Right ventricle myocardium inferior (tissue), 1 donor: ENCODE measurements at regions not wholly inside any gene's neighbourhood (a gene's known extent, or its start where the extent isn't known, plus 50 kb on each side); places are given as distances from the start of the nearest gene placed in this dataset.
"Not testable (repeated sequence)": the region's sequence is repeated elsewhere in the genome, so short reads cannot be mapped to it uniquely, and the experiment has no call there.

Experiments used
- ATAC-seq: fragments of 200-7000 bp; cut with Tn5 transposase; one replicate; pipeline ENCODE4 v1.9.1; 2020; ENCODE audit warnings: mild to moderate bottlenecking, moderate library complexity
- DNase-seq: peaks from one replicate; pipeline ENCODE4 v3.0.0; 2021; ENCODE audit errors: missing footprints
- intact Hi-C: fragments of 100-400 bp; cut with DNase I; formaldehyde crosslinking; loops from one replicate; pipeline ENCODE4 v1.11.0; 2022
- donor health status: DM: no; HTN: yes; CAD: no; lungs with severe emphysema.

GRCh38 chr10:59470570-59470969, 108.2 kb upstream of the FAM13C start:
- no peak for ATAC-seq
- intact Hi-C loops, result no loop called here
- no peak for DNase-seq

- intact Hi-C loops, result loop anchor here (1.0 kb wide), 1 partner anchor 225 kb away; no protein-coding TSS in a partner anchor
- no peak for DNase-seq
Measured at GRCh38 chr10:59465088-59465487, 102.7 kb upstream of the FAM13C start.

GRCh38 chr10:59464483-59464882, 102.1 kb upstream of the FAM13C start:
- intact Hi-C loops, result no loop called here
- no peak for DNase-seq
- ATAC-seq, result no peak

More at GRCh38 chr10:59465088-59465487, 102.7 kb upstream of the FAM13C start:
- no peak for ATAC-seq

- intact Hi-C loops, result no loop called here
- no peak for ATAC-seq
- no peak for DNase-seq
Measured at GRCh38 chr10:59463909-59464308, 101.6 kb upstream of the FAM13C start.

- ATAC-seq (no peak), DNase-seq (no peak)
- intact Hi-C loops, result no loop called here
Measured at GRCh38 chr10:59460601-59461000, 98.3 kb upstream of the FAM13C start.

GRCh38 chr10:59456199-59456598, 93.8 kb upstream of the FAM13C start:
- intact Hi-C loops, result no loop called here
- no peak for ATAC-seq
- no peak for DNase-seq

GRCh38 chr10:59454171-59454919, 92.0 kb upstream of the FAM13C start:
- DNase-seq (no peak), ATAC-seq (no peak)
- intact Hi-C loops, result no loop called here

- no peak for ATAC-seq
- intact Hi-C loops, result no loop called here
- no peak for DNase-seq
Measured at GRCh38 chr10:59448616-59449015, 86.3 kb upstream of the FAM13C start.

- ATAC-seq, result no peak
- intact Hi-C loops, result no loop called here
- no peak for DNase-seq
Measured at GRCh38 chr10:59435707-59436106, 73.4 kb upstream of the FAM13C start.

GRCh38 chr10:59434463-59435321, 72.3 kb upstream of the FAM13C start:
- DNase-seq (no peak), ATAC-seq (no peak)
- intact Hi-C loops, result no loop called here

GRCh38 chr10:59433720-59434428, 71.5 kb upstream of the FAM13C start:
- no peak for DNase-seq
- intact Hi-C loops, result no loop called here
- no peak for ATAC-seq

GRCh38 chr10:59432207-59432900, 70.0 kb upstream of the FAM13C start:
- DNase-seq, result no peak
- intact Hi-C loops, result no loop called here
- ATAC-seq, result no peak

- DNase-seq, intact Hi-C loops, ATAC-seq: not testable (repeated sequence)
Measured at GRCh38 chr10:59413795-59414194, 51.4 kb upstream of the FAM13C start.
